GM19025 (cell line): ENCODE measurements at regions not wholly inside any gene's neighbourhood (a gene's known extent, or its start where the extent isn't known, plus 50 kb on each side); places are given as distances from the start of the nearest gene placed in this dataset.

ENCODE experiments used
- ATAC-seq: cut with Tn5 transposase; IDR thresholded peaks from one replicate; pipeline ENCODE4 v1.9.1; 2021; ENCODE audit warnings: mild to moderate bottlenecking, low read depth, moderate library complexity; ENCODE audit not compliant: unreplicated experiment

- ATAC-seq, result no peak
These were observed 275.7 kb downstream of the SHQ1 start for GRCh38 chr3:72572489-72573007.

DNA sequence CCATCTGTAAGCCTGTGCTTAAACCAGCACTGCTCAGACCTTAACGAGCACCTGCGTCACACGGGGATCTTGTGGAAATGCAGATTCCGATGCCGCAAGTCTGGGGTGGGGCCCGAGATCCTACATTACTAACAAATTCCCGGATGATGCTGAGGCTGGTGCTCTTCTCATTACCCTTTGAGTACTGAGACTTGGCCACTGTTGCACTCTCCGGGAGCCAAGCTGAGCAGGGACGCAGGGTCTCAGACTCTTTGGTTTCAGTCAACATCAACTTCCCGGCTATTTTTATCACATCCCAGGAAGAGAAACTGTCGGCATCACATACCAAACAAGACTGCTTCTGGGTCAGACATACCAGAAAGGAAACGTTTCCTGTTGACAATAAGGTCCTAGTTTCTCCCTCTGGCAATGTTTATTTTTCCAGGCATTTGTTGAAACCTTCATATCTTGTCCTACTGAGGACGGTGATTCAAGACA is 276.6 kb downstream of the SHQ1 start:
- no peak for ATAC-seq

GRCh38 chr3:72571052-72571451 is 277.2 kb downstream of the SHQ1 start:
- no peak for ATAC-seq

DNA sequence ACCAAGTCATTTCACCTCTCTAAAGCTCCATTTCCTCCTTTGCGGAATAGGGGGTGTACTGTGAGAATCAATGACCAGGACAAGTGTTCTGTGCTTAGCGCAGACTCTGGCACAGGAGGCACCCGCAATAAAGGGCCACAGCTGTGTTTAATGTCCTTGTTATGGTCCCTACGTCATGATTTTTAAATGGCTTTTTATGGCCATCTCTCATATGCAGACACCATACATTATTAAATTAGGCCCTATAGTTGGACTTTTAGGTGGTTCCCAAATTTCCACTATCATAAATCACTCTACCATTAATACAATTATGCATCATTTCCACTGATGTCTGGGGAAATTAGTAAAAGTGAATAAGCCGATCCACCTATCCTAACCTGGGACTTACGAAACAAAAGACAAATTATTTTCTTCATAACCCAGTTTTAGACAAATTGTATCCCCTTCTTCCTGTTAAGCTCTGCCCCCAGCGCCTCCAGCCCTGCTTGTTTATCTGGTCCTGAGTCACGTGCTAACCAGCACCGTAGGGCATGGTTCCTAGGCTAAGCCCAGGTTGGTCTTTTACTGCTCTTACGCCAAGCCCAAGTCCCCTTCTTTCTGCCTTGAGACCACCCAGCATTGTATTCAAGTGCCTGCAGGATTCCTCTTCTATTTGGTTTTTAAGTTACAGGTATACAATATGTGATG is 278.3 kb downstream of the SHQ1 start:
- no peak for ATAC-seq

- no peak for ATAC-seq
These were observed 280.2 kb downstream of the SHQ1 start for GRCh38 chr3:72568083-72568482.

DNA sequence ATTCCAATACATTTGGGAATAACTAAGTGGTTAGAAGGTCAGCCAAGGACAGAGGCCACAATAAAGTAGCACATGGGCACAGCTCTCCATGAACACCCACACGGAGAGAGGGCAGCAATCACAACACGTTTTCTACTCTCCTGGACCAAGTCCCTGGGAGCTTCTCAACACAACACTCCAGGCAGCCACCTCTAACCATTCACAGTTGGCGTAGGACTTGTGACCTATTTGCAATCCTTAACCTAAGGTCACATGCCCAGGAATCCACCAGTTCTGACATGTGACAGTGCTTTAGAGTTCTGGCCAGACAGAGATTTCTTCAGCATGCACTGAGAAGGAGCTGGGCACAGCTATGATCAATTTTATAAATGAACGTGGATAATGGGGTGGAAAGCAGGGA is 280.8 kb downstream of the SHQ1 start:
- no peak for ATAC-seq

- no peak for ATAC-seq
These were observed 282.7 kb downstream of the SHQ1 start for GRCh38 chr3:72565593-72565992.

GRCh38 chr3:72563690-72564370 is 284.4 kb downstream of the SHQ1 start:
- no peak for ATAC-seq

DNA sequence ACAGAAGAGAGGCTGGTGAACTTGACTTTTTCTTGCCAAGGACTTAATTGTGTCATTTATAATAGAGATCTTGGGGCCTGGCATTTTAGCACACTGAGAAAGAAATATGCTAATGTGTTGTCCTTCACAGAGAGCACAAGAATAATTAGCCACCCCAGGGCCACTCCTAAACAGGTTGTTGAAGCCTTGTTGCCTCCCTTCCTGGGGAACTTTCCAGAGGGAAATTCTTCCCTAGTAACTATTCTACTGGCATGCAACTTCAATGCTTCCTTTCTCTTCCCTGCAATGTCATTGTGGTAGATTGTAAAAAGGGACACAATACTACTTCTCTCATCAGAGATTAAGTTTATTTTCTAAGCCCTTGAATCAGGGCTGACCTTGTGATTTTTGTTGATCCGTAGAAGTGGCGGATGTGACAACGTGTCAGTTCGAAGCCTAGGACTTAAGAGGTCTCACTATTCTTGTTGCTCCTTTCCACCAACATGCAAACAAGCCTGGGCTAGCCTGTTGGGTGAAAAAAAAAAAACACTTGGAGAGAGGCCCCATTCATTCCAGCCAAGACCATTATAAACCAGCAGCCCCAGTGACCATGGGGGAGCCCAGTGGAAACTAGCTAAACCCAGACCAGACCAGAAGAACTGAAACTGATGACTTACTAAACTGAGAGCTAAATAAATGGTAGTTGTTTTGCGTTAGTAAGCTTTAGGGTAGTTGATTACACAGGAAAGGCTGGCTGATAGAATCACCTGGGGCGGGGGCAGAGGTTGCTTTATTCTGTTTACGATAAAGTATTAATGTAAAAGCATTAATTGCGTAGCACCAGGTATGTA is 287.2 kb downstream of the SHQ1 start:
- ATAC-seq, result no peak

GRCh38 chr3:72559385-72559784 is 288.9 kb downstream of the SHQ1 start:
- ATAC-seq, result no peak

GRCh38 chr3:72558001-72558400 is 290.2 kb downstream of the SHQ1 start:
- ATAC-seq, result no peak

GRCh38 chr3:72555714-72556113 is 292.5 kb downstream of the SHQ1 start:
- no peak for ATAC-seq

GRCh38 chr3:72554689-72555088 is 293.6 kb downstream of the SHQ1 start:
- ATAC-seq, result no peak

DNA sequence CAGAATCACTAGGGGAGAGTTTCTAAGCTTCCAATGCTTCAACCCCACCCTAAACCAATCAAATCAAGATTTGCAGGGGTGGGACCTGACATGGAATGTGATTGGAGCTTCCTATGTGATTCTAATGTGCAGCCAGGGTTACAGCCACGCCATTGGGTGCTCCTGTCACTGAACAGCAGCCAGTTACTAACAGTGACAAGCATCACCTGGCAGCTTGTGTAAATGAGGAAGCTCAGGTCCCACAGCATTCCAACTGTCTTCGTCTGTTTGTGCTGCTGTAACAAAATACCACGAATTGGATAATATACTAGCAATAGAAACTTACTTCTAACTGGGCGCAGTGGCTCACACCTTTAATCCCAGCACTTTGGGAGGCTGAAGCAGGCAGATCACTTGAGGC is 294.9 kb downstream of the SHQ1 start:
- no peak for ATAC-seq

- ATAC-seq, result no peak
These were observed 297.5 kb downstream of the SHQ1 start for GRCh38 chr3:72550582-72551262.

- ATAC-seq, result no peak
These were observed 298.3 kb downstream of the SHQ1 start for GRCh38 chr3:72549761-72550581.

DNA sequence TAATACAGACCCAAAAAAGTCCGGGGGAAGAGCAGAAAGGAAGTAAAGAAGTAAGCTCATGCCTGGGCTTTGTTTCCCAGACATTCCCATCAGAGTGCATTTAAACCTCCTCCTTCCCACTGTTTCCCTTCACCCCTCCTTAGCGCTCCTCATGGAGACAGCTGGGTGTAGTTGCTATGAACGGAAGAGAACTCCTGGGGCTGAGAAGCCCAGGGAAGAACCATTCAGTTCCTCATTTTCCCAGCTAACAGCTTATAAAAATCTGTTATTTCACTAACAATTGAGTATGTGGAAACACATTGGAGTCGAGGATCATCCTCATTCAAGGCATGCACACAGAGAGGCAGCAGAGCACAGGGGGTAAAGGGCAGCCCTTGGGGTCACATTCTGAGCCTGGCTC is 299.3 kb downstream of the SHQ1 start:
- ATAC-seq, result no peak

DNA sequence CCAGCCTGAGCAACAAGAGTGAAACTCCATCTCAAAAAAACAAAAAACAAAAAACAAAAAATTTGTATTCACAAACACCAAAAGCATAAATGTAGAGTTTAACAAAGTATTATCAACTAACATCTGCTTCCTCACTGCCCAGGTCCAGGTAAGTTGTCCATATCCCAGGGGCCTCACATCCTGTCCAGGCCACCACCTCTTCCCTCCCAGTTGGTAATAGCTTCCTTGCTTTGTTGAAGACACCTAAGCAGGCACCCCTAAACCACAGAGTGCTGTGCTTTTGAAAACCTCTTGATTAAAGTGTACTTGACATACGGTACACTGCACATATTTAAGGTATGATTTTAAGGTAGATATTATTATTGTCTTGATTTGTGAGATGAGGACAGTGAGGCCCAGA is 299.8 kb downstream of the SHQ1 start:
- ATAC-seq, result no peak

DNA sequence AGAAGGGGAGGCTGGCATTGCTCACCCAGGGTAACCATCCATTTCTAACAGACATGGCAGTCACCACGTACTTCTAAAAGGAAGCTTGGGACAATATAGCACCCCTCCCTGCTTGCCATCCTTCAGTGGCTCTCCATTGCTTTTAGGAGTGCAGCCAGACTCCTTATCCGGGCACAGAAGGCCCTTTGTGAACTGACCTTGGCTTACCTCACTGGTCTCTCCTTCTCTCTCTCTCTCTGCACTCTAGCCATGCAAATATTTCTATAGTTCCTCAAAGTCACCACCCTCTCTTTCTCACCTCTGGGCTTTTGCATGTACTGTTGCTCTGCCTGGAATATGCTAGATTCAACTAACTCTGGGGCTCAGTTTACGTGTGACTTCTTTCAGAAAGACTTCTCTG is 301.1 kb downstream of the SHQ1 start:
- no peak for ATAC-seq

DNA sequence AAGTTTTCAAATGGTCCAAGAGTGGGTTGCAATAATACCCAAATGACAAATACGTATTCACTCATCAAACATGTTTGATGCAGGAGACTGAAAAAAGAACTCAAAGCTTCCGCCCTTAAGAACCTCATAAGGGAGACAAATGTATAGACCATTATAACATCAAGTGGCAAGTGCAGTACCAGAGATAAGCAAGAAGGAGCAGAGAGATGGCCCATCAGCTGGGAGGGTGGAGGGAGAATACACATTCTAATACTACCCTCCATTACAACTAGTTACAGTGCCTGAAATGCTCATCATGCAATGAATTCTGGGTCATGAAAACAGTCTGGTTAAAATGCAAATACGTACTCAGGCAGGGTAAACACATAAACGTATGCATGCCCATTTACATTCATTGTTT is 304.0 kb downstream of the SHQ1 start:
- ATAC-seq, result no peak
